Endothelial cell of umbilical vein (primary cell): ENCODE measurements at regions not wholly inside any gene's neighbourhood (a gene's known extent, or its start where the extent isn't known, plus 50 kb on each side); places are given as distances from the start of the nearest gene placed in this dataset.
A peak's percentile ranks its signal among the peaks of the same experiment; 100 is the strongest.

Experiments
- BruUV-seq: library from RNA; stranded (reverse); fragments of 400-500 nt; replicated peaks from 2 replicates; lab custom pipeline; 2021; lab: Mats Ljungman, UMichigan
- CTCF ChIA-PET: fragments of 300-600, 350-600 bp; sonication (Branson Sonifier 250); formaldehyde crosslinking; loops from one replicate; lab custom pipeline; 2021; ENCODE audit warnings: antibody characterized with exemption, inconsistent platforms; lab: Charles Lee
- POLR2A ChIA-PET: fragments of 300-600, 350-600 bp; sonication (Branson Sonifier 250); formaldehyde crosslinking; loops from one replicate; lab custom pipeline; 2021; ENCODE audit warnings: antibody characterized with exemption, inconsistent platforms; lab: Charles Lee
- DNase-seq: peaks from one replicate; pipeline ENCODE4 v3.0.0-alpha.2; 2011; ENCODE audit warnings: low read depth, low spot score
- FAIRE-seq: peaks from 2 replicates; lab custom pipeline; 2011; peaks lifted over from hg19 to GRCh38; lab: Jason Lieb, UNC
- H2AFZ ChIP-seq: 2 replicates; pipeline ENCODE4 v1.6.0; 2012; ENCODE audit warnings: low read depth, low read length, control low read depth, inconsistent platforms
- H3K27ac ChIP-seq: 2 replicates; pipeline ENCODE4 v1.5.1; 2011; ENCODE audit warnings: low read depth, mild to moderate bottlenecking, control low read depth, low read length, moderate library complexity; ENCODE audit not compliant: insufficient read depth
- H3K27me3 ChIP-seq, 2 experiments: 2 replicates each; pipeline versions ENCODE4 v1.6.0 to v1.6.1; 2011; ENCODE audit warnings: low read length in 2 of 2, mixed read lengths in 1 of 2; ENCODE audit not compliant: control insufficient read depth in 2 of 2, insufficient read depth in 2 of 2
- H3K36me3 ChIP-seq, 2 experiments: 2 replicates in 1 of 2; 3 replicates in 1 of 2; pipeline ENCODE4 v1.5.1; 2011; ENCODE audit warnings: low read length in 2 of 2, mild to moderate bottlenecking in 1 of 2, moderate library complexity in 1 of 2; ENCODE audit not compliant: control insufficient read depth in 2 of 2, insufficient read depth in 2 of 2; ENCODE audit errors: extremely low read depth in 1 of 2
- H3K4me1 ChIP-seq: 3 replicates; pipeline ENCODE4 v1.5.1; 2011; ENCODE audit warnings: mild to moderate bottlenecking, low read length; ENCODE audit not compliant: control insufficient read depth, insufficient read depth; ENCODE audit errors: extremely low read depth
- H3K4me2 ChIP-seq: 2 replicates; pipeline ENCODE4 v1.6.1; 2011; ENCODE audit warnings: low read length, control low read depth, mixed read lengths; ENCODE audit not compliant: insufficient read depth
- H3K4me3 ChIP-seq, 3 experiments: fragments of 200-600 bp in 1 of 3; sonication (generic), shearing (Covaris generic) in 1 of 3; replicated peaks in 1 of 3; 2 replicates each; pipeline ENCODE4 v1.5.1; 2011 to 2016; ENCODE audit warnings: control low read depth in 3 of 3, low read length in 3 of 3, mild to moderate bottlenecking in 2 of 3, inconsistent platforms in 1 of 3, low read depth in 1 of 3, moderate library complexity in 1 of 3; ENCODE audit not compliant: insufficient read depth in 1 of 3
- H3K79me2 ChIP-seq: 2 replicates; pipeline ENCODE4 v1.6.0; 2012; ENCODE audit warnings: low read length, inconsistent platforms; ENCODE audit not compliant: control insufficient read depth, insufficient read depth
- H3K9ac ChIP-seq: replicated peaks from 2 replicates; pipeline ENCODE3; 2011; ENCODE audit warnings: low read length, control low read depth; ENCODE audit not compliant: insufficient read depth; ENCODE audit errors: extremely low read depth
- H3K9me1 ChIP-seq: replicated peaks from 3 replicates; pipeline ENCODE4 v1.6.0; 2011; ENCODE audit warnings: mild to moderate bottlenecking, low read length; ENCODE audit not compliant: control insufficient read depth, insufficient read depth; ENCODE audit errors: extremely low read depth
- H3K9me3 ChIP-seq: replicated peaks from 2 replicates; pipeline ENCODE4 v1.5.1; 2012; ENCODE audit warnings: low read length, inconsistent platforms; ENCODE audit not compliant: control insufficient read depth, insufficient read depth
- H4K20me1 ChIP-seq: replicated peaks from 2 replicates; pipeline ENCODE3; 2011; ENCODE audit warnings: mild to moderate bottlenecking, low read length; ENCODE audit not compliant: control insufficient read depth, insufficient read depth; ENCODE audit errors: extremely low read depth
- CTCF ChIP-seq, 2 donors: IDR thresholded peaks; 1 replicate in 1 of 2; 2 replicates in 1 of 2; pipeline ENCODE4 v1.5.1; 2011; ENCODE audit warnings: low read length in 2 of 2, mild to moderate bottlenecking in 2 of 2, moderate library complexity in 2 of 2, control low read depth in 1 of 2, inconsistent platforms in 1 of 2, low read depth in 1 of 2; ENCODE audit not compliant: insufficient read depth in 1 of 2; ENCODE audit errors: extremely low read depth in 1 of 2
- EZH2 ChIP-seq: IDR thresholded peaks from 2 replicates; pipeline ENCODE4 v1.6.1; 2012; ENCODE audit warnings: borderline replicate concordance, low read depth, mild to moderate bottlenecking, moderate library complexity, low read length, inconsistent platforms; ENCODE audit not compliant: severe bottlenecking
- FOS ChIP-seq: IDR thresholded peaks from 2 replicates; pipeline ENCODE4 v1.6.1; 2011; ENCODE audit warnings: mild to moderate bottlenecking, low read length, moderate library complexity, borderline replicate concordance; ENCODE audit not compliant: insufficient read depth
- GATA2 ChIP-seq: IDR thresholded peaks from 2 replicates; pipeline ENCODE4 v1.7.0; 2011; ENCODE audit warnings: low read depth, mild to moderate bottlenecking, moderate library complexity, mixed read lengths, low read length; ENCODE audit not compliant: insufficient read length, insufficient read depth
- JUN ChIP-seq: IDR thresholded peaks from 2 replicates; pipeline ENCODE4 v1.6.1; 2011; ENCODE audit warnings: borderline replicate concordance, low read depth; ENCODE audit not compliant: insufficient read length, insufficient read depth
- MAX ChIP-seq: IDR thresholded peaks from 2 replicates; pipeline ENCODE4 v1.6.1; 2011; ENCODE audit not compliant: insufficient read depth, insufficient read length
- MYC ChIP-seq: IDR thresholded peaks from one replicate; pipeline ENCODE4 v1.6.1; 2011; ENCODE audit warnings: mild to moderate bottlenecking, low read depth, low read length
- POLR2A ChIP-seq: IDR thresholded peaks from 2 replicates; pipeline ENCODE4 v1.6.1; 2012; ENCODE audit warnings: low read depth, mild to moderate bottlenecking, control low read depth, low read length
- POLR2AphosphoS5 ChIP-seq: IDR thresholded peaks from 2 replicates; pipeline ENCODE4 v1.6.1; 2012; ENCODE audit warnings: low read depth, mild to moderate bottlenecking, control low read depth, low read length, moderate library complexity; ENCODE audit not compliant: insufficient read depth
- dilution Hi-C: fragments of 300-500 bp; cut with MboI; formaldehyde crosslinking; loops from one replicate; pipeline ENCODE4 v1.15.0; 2019; ENCODE audit warnings: low sequenced_read_pairs; ENCODE audit not compliant: extremely low pct_ligation_motif_present
- intact Hi-C: fragments of 100-400 bp; cut with micrococcal nuclease; formaldehyde crosslinking; loops from one replicate; pipeline ENCODE4 v1.10.0; 2022

GRCh38 chr1:87600854-87601253 lies 272.2 kb downstream of the LMO4 start:
- no peaks in the 10 kb centered on the region for H3K27me3 ChIP-seq
- no peaks in the 10 kb centered on the region for H3K36me3 ChIP-seq
- no TSS peak for BruUV-seq
- no peak overlapping the region for H3K4me3 ChIP-seq
- H2AFZ ChIP-seq, result no peak overlapping the region
- H3K79me2 ChIP-seq, result no peaks in the 10 kb centered on the region
- H4K20me1 ChIP-seq, result no peaks in the 10 kb centered on the region
- TF ChIP-seq MYC (no peak), JUN (peak; percentile 52)
- dilution Hi-C loops (no loop called here), intact Hi-C loops (no loop called here)
- H3K27ac ChIP-seq, result no peak overlapping the region
- no peak for FAIRE-seq
- H3K4me1 ChIP-seq, result no peaks in the 10 kb centered on the region
- CTCF ChIA-PET, result no interaction called here
- POLR2A ChIA-PET, result no interaction called here
- H3K9ac ChIP-seq, result no peak overlapping the region
- no peaks in the 10 kb centered on the region for H3K9me3 ChIP-seq
- H3K9me1 ChIP-seq, result no peaks in the 10 kb centered on the region
- H3K4me2 ChIP-seq, result no peak overlapping the region
- DNase-seq, result no peak

- no peak overlapping the region for H3K27ac ChIP-seq
- no peak for DNase-seq
- no peak overlapping the region for H3K4me3 ChIP-seq
- dilution Hi-C loops (no loop called here), intact Hi-C loops (no loop called here)
- no peaks in the 10 kb centered on the region for H3K9me1 ChIP-seq
- no peaks in the 10 kb centered on the region for H3K9me3 ChIP-seq
- POLR2A ChIA-PET, result no interaction called here
- H4K20me1 ChIP-seq, result no peaks in the 10 kb centered on the region
- no peak for FAIRE-seq
- CTCF ChIA-PET, result no interaction called here
- H3K4me1 ChIP-seq, result no peaks in the 10 kb centered on the region
- H3K36me3 ChIP-seq, result no peaks in the 10 kb centered on the region
- no peak overlapping the region for H3K9ac ChIP-seq
- H3K4me2 ChIP-seq, result no peak overlapping the region
- no peak overlapping the region for H2AFZ ChIP-seq
- no peaks in the 10 kb centered on the region for H3K27me3 ChIP-seq
- no peak for TF ChIP-seq EZH2
- TF ChIP-seq MAX, result no peak
- TF ChIP-seq FOS, result no peak
- no peak for TF ChIP-seq GATA2
- TF ChIP-seq POLR2AphosphoS5, result no peak
- no peak for TF ChIP-seq MYC
- no peak for TF ChIP-seq CTCF (IDR thresholded peaks at IDR 0.05; ENCODE audit: extremely low read depth in 1 of 2, insufficient read depth in 1 of 2, low read depth in 1 of 2, low read length in 2 of 2)
- no peak for TF ChIP-seq POLR2A
- no peak for TF ChIP-seq JUN
- H3K79me2 ChIP-seq, result no peaks in the 10 kb centered on the region
- BruUV-seq, result no TSS peak
Measured at GRCh38 chr1:87603626-87604025, 274.9 kb downstream of the LMO4 start.
